ENCODE measurements at regions not wholly inside any gene's neighbourhood (a gene's known extent, or its start where the extent isn't known, plus 50 kb on each side); places are given as distances from the start of the nearest gene placed in this dataset.

DNA sequence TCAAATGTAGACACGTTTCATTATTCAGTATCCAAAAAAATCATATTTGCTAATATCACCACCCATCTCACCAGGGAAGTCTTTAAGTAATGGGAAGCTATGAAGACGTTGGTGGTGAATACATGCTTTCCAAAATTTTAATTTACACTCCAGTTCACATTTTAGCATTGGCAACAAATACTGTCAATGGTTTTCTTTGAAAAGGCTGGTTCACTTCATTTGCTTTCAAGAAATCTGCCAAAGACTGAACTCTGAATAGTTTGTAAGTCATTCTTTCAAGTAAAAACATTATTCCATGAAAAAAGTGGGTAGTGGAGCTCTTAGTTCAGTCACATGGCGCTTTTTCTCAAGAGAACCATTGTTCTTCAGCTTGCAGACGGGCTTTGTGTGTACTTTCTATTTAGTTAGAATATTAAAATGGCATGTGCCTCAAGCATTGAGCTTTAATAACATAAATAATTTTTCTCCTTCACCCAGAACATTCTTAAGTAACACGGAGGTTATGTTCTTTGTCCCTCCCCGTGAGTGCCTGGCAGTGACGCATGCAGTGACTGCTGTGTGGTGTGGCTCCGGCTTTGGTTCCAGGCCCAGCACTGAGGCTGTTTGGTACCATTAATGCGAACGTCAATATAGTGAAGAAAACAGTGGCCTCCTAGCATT is 300.0 kb upstream of the HDAC4 start:
- no TSS peak for BruUV-seq (replicated peaks)
- Mint-ChIP-seq H3K27ac (ENCODE audit: low read depth, unreplicated experiment) (no peak overlapping the region), H3K4me1 (ENCODE audit: insufficient read depth, unreplicated experiment) (no peaks in the 10 kb centered on the region), H3K36me3 (ENCODE audit: insufficient read depth, unreplicated experiment) (peaks cover 7% of the 10 kb centered on the region), H3K27me3 (ENCODE audit: insufficient read depth, unreplicated experiment) (peaks cover 30% of the 10 kb centered on the region), H3K9me3 (ENCODE audit: unreplicated experiment) (peaks cover 7% of the 10 kb centered on the region), H3K4me3 (ENCODE audit: unreplicated experiment) (no peak overlapping the region)
- intact Hi-C loops (cut with micrococcal nuclease), result no loop called here
- no peak for TF ChIP-seq CTCF (IDR thresholded peaks at IDR 0.05; ENCODE audit: unreplicated experiment)
- ChIA-PET POLR2A (interaction anchor here (0.9 kb wide), 1 partner anchor 21 kb away, joined by 3 read pairs; no protein-coding TSS in a partner anchor), CTCF (interaction anchor here (0.7 kb wide), 1 partner anchor 40 kb away, joined by 3 read pairs; no protein-coding TSS in a partner anchor)
- DNase-seq (ENCODE audit: unreplicated experiment), result no peak

DNA sequence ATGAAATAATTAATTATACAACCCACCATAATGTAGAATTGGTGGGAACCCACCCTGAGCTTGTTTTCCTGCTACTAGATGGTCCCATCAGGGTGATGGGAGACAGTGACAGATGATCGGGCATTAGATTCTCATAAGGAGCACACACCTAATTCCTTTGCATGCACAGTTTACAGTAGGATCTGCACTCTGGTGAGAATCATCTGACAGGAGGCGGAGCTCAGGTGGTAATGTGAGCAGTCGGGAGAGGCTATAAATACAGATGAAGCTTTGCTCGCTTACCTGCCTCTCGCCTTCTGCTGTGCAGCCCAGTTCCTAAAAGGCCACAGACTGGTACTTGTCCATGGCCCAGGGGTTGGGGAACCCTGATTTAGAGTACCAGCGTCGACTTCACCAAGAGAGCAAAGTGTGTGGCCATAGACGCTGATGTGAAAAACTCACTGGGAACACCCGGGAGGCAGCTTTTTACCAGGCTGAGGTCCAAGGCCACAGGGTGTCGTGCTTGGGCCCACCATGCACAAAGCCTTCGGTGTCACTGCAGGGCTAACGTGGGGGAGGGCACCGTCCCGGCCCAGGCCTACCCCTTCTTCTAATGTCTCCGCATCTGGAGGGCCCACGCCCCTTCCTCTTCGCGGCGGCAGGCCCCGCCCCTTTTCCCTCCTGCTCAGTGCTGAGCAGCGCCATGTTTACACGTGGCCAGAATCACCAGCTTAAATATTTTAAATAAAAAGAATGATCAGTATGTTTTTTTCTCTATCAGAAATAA is 296.8 kb upstream of the HDAC4 start:
- H3K4me3 Mint-ChIP-seq (ENCODE audit: unreplicated experiment), result no peak overlapping the region
- ChIA-PET CTCF (interaction anchor here (0.5 kb wide), 1 partner anchor 187 kb away, joined by 3 read pairs; no protein-coding TSS in a partner anchor), POLR2A (interaction anchor here (0.7 kb wide), 1 partner anchor 52 kb away, joined by 3 read pairs; no protein-coding TSS in a partner anchor)
- no peak overlapping the region for H3K27ac Mint-ChIP-seq (ENCODE audit: low read depth, unreplicated experiment)
- intact Hi-C loops (cut with micrococcal nuclease), result no loop called here
- H3K9me3 Mint-ChIP-seq (ENCODE audit: unreplicated experiment), result no peaks in the 10 kb centered on the region
- DNase-seq (ENCODE audit: unreplicated experiment), result no peak
- no TSS peak for BruUV-seq (replicated peaks)
- H3K27me3 Mint-ChIP-seq (ENCODE audit: insufficient read depth, unreplicated experiment), result peaks cover 56% of the 10 kb centered on the region
- H3K4me1 Mint-ChIP-seq (ENCODE audit: insufficient read depth, unreplicated experiment), result no peaks in the 10 kb centered on the region
- no peak for TF ChIP-seq CTCF (IDR thresholded peaks at IDR 0.05; ENCODE audit: unreplicated experiment)
- H3K36me3 Mint-ChIP-seq (ENCODE audit: insufficient read depth, unreplicated experiment), result peaks cover 7% of the 10 kb centered on the region

- no TSS peak for BruUV-seq (replicated peaks)
Observed at GRCh38 chr2:239696559-239697207, 295.9 kb upstream of the HDAC4 start.

More at GRCh38 chr2:239696559-239697207, 295.9 kb upstream of the HDAC4 start:
- TF ChIP-seq CTCF (IDR thresholded peaks at IDR 0.05; ENCODE audit: unreplicated experiment), result no peak
- DNase-seq (ENCODE audit: unreplicated experiment), result no peak
- CTCF ChIA-PET, result no interaction called here
- H3K4me3 Mint-ChIP-seq (ENCODE audit: unreplicated experiment), result no peak overlapping the region
- H3K9me3 Mint-ChIP-seq (ENCODE audit: unreplicated experiment), result no peaks in the 10 kb centered on the region
- intact Hi-C loops (cut with micrococcal nuclease), result no loop called here
- no peaks in the 10 kb centered on the region for H3K4me1 Mint-ChIP-seq (ENCODE audit: insufficient read depth, unreplicated experiment)
- H3K27ac Mint-ChIP-seq (ENCODE audit: low read depth, unreplicated experiment), result no peak overlapping the region
- peaks cover 63% of the 10 kb centered on the region for H3K27me3 Mint-ChIP-seq (ENCODE audit: insufficient read depth, unreplicated experiment)
- POLR2A ChIA-PET, result no interaction called here
- peaks cover 7% of the 10 kb centered on the region for H3K36me3 Mint-ChIP-seq (ENCODE audit: insufficient read depth, unreplicated experiment)

Data from MCF 10A (cell line).